ENCODE measurements at regions not wholly inside any gene's neighbourhood (a gene's known extent, or its start where the extent isn't known, plus 50 kb on each side); places are given as distances from the start of the nearest gene placed in this dataset.

GRCh38 chr2:149903626-149904025 is 316.1 kb upstream of the MMADHC start:
- no peak for TF ChIP-seq CTCF (conservative IDR thresholded peaks at IDR 0.05)
- TF ChIP-seq EZH2 (IDR thresholded peaks at IDR 0.05; ENCODE audit: low read depth): no peak

All from PC-9 (cell line).